ENCODE measurements at regions not wholly inside any gene's neighbourhood (a gene's known extent, or its start where the extent isn't known, plus 50 kb on each side); places are given as distances from the start of the nearest gene placed in this dataset.

DNA sequence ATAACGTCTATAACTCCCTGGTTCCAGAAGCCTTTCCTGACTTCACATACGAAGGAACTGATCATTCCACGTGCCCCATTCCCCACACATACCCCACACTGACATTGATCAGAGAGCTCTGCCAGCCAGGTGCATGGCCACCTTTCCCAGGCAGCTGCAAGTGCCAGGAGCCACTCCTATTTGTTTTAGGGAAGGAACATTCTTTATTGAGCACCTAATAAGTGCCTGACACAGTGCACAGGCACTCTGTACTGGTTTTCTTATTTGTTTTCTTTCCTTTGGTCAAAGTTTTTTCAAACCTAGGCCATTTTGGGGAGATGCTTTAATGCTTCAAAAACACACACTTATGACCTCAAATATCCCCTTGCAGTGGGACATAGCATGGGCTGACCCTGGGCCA is 50.0 kb downstream of the PITPNM2 start:
- DNase-seq (ENCODE audit: low spot score) = no peak

DNA sequence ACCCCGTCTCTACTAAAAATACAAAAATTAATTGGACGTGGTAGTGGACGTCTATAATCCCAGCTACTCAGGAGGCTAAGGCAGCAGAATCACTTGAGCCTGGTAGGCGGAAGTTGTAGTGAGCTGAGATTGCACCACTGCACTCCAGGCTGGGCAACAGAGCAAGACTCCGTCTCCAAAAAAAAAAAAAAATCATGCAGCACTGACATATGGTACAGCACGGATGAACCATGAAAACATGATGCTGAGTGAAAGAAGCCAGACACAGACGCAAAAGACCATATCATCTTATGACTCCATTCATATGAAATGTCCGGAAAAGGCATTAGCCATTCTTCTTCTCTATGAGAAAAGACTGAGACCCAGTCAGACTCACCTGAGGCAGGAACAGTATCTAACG is 50.4 kb downstream of the PITPNM2 start:
- no peak for DNase-seq (ENCODE audit: low spot score)

DNA sequence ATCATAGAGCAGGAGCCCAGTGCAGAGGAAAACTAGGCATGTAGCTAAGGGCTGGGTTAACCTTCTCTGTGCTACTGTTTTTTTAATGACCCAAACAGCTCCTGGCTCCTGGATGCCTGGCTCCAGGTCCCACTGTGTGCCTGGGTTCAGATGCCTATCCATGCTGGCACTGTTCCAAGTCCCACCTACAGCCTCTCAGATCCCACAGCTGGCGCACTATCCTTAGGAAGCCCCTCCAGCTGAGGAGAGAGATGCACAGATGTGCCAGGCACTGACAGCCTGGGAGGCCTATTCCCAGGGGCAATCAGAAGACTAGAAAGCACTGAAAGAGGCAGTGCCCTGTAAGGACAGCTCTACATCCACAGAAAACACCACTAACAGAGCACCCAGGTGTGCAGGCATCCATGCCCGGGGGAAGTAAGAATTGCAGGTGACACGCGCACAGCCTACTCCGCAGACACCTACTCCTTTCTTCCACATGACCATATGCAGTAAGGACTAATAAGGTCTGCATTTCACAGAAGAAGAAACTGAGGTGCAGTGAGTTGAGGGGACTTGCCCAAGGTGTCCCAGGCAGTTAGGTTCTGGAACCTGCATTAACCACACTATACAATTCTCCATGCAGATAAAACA is 51.2 kb downstream of the PITPNM2 start:
- no peak for DNase-seq (ENCODE audit: low spot score)

DNA sequence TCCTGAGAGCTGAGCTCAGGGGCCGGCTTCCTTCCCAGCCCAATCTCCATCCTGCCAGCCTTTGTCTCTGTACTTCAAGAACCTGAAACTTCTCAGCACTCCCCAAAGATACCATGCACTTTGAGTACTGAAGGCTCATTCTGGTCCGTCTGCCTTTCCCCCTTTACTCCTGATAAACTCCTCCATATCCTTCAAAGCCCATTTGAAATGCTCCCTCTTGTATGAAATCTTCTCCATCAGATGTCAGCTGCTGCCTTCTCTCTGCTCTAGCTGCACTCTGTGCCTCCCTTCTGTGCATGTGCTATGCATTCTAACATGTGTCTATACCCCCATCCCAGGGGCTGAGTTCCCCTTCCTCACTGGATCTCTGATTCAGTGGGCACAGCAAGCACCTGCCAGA is 52.1 kb downstream of the PITPNM2 start:
- DNase-seq (ENCODE audit: low spot score) = no peak

DNA sequence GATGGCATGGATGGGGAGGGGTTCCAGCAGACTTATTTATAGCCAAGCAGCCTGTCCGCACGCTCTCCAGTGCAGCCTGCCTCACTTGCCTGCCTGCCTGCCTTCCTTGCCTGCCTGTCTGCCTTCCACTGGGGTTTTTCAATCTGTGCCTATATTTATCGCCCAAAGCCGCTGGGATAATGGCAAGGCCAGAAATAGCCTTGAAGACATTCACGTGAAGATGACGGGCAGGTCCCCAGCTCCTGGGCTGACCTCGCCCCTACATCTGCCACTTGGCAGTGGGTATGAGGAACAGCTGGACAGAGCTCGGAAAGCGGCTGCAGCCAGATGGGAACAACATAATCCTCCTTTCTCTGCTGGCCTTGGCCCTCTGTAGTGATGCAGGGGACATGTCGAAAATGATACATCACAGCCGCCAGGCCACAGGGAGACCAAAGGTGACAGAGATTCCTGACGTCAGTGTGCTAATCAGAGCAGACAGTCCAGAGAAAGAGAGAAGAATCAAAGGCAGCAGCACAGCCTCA is 53.3 kb downstream of the PITPNM2 start:
- DNase-seq (ENCODE audit: low spot score) = no peak

DNA sequence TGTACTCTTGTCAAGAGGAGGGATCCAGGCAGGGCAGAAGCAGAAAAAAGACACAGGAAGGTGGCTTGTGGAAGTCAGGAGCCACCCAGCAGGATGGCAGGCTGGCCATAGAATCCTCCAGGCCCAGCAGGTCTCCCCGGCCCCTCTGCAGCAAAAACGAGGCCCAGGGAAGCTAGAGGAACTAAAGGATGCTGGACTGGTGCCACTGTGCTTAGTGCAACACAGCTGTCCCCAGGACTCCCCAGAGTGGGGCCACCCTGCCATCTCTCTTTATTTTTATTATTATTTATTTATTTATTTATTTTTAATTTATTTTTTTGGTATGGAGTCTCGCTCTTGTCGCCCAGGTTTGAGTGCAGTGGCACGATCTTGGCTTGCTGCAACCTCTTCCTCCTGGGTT is 54.1 kb downstream of the PITPNM2 start:
- DNase-seq (ENCODE audit: low spot score) = no peak

DNA sequence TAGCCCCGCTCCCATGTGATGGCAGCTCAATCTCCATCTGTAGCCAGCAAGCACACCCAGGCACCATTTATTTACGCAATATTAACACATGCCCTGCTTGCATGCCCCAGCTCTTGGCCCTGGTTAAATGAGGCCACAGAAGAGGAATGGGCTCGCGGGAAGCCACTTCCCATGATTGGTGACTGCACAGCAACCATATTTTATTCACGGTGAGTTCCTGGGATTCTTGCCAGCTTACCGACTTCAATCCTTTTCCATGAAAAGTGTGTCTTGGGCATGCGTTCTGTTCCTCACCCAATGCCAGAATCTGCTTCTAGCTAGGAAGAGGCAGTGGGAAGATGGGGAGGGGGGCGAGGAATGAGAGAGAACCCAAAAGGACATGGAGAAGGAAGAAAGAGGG is 54.7 kb downstream of the PITPNM2 start:
- DNase-seq (ENCODE audit: low spot score) = no peak

DNA sequence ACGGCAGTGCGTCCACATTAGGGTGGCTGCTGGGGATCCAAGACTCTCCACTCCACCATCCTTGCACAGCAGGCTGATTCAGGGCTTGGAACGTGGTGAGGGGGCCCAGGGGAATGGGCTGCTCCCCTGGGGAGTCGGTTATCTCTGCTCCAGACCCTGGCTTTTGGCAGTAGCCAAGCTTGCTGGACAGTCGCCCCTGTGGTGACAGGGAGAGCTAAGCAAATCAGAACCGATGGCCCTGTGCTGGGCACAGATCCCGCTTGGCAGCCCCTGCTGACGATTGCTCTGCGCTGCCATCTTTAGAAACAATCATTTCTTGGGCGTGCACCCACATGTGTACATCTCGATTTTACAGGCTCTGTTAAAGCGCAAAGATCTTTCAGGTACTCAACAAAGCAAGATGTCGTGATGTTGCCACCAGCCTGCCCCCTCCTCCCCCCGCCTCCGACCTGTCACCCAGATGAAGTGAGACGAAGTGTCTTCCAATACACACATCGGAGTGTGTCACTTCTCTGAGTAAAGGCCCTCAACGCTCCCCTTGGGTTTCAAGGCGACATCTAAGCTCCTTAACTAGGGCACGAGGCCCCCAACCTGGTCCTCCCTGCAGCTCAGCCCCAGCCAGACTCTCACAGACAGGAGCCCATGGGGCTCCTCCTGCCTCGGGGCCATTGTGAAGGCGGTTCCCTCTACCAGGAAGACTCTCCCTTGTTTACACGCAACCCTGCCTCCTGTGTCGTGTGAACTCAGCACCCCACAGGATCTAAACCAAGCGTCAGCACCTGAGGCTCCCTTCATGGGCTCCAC is 55.6 kb downstream of the PITPNM2 start:
- DNase-seq (ENCODE audit: low spot score) = no peak

DNA sequence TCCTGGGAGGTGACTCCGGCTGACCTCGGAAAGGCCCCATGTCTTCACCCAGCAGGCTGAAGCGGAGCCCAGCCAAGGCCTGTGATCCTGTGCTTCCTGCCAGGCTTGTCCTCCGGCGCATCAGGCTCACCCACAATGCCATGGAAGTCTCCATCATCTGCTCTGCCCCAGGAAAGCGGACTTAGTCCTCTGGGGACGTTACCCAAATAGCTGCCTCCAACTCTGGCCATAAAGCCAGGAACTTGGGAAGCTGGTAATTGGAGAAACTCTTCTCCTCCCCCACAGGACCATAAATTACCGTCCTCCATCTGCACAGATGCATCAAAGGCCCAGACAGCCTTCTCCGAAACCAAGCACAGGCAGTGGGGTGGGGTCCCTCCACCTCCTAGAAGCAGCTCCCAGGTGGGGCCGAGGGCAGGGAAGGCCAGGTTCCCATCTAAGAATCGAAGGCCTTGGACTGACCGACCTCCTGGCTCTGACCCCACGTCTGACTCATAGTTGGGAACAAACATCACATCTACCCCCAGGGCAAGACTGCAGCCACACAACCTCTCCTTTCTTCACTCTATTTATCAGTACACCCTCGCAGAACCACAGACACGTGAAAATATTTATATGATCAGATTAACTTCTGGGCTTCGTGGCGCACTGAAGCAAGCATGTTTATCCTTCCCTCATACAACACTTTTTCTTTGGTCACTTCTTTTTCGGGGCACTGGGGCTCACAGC is 56.4 kb downstream of the PITPNM2 start:
- DNase-seq (ENCODE audit: low spot score) = peak; percentile 87

DNA sequence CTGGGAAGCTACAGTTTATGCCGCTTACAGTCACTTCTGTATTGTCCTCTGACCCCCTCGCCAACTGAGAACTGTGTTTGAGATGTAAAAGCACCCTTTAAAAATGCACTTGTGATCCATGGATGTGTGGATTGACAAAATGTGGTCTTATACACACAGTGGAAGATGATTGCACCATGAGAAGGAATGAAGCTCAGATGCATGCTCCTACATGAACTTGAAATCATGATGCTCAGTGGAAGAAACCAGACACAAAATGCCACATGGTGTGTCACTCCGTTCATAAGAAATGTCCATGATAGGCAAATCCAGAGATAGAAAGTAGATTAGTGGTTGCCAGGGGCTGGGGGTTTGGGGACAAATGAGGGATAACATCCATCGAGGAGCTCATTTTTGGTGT is 58.0 kb downstream of the PITPNM2 start:
- no peak for DNase-seq (ENCODE audit: low spot score)

DNA sequence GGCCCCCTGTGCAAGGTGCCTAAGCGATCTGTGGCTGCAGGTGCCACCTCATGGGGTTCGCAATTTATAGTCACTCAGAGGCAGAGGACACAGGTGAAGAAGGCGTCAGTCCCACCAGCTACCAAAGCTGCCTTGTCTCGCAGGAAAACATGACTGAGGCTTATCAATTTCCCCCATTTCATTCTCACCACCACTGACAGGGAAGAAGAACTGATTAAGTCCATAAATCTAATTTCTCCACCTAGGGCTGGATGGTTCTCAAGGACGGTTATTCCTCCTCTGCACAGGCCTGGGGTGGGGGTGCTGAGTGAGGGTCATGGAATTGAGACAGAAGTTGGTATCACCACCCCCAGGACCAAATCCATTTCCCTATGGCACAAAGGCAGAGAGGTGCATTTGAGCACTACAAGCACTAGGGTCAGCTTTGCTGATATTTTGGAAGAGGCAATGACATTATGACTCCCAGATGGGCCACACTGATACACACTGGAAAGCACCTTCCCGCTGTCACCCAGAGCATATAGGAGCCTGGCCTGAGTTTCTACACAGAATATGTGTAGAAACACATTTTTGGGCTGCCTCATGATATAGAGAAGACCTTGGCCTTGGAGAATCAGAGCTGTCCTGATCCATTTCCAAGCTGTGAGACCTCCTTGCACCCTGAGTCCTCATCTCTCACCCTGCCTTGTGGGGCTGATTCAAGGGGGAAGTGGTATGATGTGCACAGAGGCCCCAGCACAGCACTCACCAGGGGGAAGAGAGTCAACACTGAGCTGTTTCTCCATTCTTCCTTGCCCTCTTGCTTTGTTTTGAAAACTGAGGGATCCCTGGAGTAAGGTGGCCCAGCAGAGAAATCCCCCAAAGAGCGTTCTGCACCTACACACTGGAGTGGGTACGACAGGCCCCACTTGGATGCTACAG is 59.4 kb downstream of the PITPNM2 start:
- DNase-seq (ENCODE audit: low spot score) = no peak

DNA sequence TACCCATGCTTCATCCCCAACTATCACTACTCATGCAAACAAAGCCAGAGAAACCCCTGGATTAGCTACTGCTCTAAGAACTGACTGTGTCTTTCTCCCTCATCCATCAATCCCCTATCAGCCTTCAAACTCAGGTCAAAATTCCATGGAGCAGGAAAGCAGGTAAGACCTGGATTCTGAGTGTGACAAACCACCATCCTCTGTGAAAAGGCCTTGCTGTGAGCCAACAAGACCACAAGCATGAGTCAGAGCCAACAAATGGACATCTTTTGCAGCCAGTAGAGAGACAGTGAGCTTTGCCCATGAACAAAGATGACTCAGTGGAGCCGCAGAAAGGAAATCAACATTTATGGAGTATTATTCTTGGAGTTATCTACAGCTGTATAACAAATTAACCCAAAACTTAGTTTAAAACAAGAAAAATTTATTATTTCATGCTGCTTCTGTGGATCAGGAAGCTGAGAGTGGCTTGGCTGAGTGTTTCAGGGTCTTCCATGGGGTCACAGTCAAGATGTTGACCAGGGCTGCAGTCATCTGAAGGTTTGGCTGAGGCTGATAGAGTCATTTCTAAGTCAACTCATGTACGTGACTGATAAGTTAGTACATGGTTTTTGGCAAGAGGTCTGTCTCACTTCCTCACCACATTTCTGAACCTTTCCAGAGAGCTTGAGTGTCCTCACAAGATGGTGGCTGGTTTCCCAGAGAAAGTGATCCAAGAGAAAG is 61.1 kb downstream of the PITPNM2 start:
- DNase-seq (ENCODE audit: low spot score) = peak; percentile 89

DNA sequence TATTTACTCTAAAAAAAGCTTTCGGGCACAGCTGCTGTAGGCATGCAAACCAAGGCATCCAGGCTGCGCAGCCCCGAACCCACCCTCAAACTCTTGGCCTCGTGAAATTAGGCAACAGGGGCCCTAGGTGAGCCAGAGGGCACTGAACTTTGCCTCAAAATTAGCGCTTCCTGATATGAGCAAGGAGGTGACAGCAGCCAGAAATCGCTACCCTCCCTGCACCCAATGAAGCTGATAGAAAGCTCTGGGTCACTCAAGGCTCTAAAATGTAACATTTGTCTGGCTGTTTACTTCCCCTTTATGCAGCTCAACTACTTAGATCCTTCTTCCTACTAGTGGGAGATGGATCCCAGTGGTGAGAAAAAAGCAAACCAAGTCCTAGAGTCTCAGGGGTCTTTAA is 61.8 kb downstream of the PITPNM2 start:
- DNase-seq (ENCODE audit: low spot score) = no peak

DNA sequence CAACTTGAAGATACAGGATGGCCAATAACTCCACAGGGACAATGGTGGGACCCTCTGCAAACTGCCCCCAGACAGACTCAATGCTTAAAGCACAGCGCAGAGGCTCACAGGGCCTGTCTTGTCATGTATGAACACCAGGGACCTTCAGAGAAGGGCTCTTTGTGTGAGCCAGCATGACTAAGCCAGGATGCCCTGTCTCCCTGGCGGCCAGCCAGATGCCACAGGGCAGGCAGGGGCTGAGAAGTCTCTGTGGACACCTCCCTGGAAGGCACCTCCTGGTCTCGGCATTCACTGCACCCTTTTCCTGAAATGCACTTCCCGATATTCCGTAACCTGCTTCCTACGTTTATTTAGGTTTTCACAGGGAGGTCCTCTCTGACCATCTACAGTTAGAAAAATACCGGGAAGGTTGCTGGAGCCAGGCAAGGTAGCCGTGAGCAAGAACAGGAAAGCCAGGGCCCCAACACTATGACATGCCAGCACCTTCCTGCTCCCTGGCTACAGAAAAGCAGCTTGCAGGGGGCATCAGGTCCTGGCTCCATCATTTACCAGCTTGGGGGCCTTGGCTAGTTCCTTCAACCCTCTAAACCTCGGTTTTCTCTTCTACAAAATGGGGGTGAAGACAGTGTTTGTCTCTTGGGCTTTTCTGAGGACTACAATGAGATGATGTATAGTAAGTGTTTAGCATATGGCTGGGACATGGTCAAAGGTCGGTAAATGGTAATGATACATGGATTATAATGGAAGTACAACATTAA is 65.0 kb downstream of the PITPNM2 start:
- DNase-seq (ENCODE audit: low spot score) = peak; percentile 45

DNA sequence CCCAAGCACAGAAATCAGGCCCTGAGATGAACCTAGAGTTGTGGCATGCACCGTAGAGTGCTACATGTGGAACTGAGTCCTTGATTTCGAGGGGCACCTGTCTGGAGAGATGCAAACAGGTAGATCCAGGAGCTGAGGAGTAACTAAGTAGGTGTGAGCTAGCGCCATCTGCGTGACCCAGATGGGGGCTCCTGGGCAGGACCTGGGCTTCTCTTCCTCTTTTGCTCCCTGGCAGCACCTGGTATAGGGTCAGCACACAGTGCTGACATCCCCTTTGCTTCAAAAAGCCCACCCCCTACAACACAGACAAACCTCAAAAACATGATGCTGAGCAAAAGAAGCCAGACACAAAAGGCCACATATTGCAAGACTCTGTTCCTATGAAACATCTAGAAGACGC is 65.8 kb downstream of the PITPNM2 start:
- DNase-seq (ENCODE audit: low spot score) = no peak

DNA sequence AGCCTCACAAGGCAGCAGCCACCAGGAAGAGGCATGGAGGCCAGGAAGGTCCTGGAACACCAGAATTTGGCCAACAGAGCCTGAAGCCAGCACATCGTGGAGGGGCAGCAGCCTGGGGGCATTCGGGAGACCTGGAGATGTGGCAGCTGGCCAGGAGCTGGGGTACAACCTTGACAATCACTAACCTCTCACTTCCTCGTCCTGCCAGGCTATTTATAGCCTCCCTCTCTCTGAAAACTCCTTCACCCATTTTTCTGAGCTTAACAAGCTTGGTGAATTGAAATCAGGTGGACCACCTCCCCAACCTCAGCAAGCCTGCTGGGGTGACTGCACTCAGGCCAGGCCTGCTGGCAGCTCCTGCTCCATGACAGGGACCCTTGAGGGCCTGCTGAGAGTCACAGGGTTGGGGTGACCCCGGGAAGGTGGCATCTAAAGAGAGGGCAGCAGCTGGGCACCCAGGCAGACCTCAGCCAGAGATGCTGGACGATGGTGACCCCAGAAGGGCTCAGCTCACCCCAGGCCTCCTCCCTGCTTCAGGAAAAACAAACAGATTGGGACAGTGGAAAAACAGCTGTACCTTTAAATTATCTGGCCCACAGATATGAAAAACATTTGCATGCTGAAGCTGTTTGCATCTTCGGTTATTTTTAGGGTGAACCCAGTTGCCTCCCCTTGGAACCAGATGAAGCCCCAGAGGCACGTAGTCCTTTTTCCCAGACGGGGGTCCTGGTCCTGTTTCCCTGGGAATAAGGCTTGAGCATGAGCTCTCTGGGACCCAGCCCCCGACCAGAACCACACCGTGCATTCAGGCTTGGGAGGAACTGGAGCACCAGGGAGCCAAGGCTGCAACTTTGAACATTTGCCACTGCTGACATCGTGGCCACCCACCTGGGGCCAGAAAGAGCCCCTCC is 67.0 kb downstream of the PITPNM2 start:
- DNase-seq (ENCODE audit: low spot score) = no peak

DNA sequence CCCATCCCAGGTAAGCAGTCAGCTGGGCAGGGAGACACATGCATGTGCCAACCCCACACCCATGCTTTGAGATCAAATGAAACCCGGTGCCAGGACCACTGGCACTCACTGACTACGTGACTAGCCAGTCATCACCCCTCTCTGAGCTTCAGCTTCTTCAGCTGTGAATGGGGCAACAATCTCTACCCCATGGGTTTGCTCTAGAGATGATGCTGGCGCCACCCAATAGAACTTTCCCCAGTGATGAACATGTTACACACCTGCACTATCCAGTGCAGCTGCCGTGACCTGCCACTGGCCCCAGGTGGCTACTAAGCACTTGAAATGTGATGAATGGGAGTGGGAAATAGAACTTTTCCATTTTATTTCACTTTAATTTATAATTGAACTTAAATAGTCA is 70.3 kb downstream of the PITPNM2 start:
- no peak for DNase-seq (ENCODE audit: low spot score)

DNA sequence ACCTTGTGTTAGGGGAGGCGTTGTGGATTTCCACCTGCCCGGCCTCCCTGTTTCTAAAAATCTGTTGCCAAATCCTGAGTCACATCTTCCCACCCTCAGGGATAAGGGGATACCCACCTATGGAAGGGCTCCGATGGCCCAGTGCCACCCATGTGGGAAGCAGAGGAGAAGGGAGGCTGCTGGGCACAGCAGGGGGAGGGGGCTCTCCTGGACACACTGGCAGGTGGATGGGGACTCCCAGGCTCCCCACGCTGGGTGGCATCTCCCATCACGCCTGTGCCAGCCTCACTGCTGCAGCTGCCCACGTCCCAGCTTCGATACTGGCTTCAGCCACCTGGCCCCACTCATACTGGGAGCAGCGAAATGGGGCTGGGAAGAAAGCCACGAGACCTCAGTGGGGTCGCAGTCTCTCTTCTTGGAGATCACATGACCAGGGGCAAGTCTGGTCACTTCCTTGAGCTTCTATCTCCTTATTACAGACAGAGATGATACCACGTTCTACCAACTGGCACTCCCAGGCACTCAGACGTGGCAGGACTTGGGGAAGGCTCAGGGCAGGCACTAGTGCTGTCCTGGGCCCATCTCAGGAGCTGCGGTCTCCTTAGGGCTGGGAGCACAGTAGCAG is 72.2 kb downstream of the PITPNM2 start:
- no peak for DNase-seq (ENCODE audit: low spot score)

DNA sequence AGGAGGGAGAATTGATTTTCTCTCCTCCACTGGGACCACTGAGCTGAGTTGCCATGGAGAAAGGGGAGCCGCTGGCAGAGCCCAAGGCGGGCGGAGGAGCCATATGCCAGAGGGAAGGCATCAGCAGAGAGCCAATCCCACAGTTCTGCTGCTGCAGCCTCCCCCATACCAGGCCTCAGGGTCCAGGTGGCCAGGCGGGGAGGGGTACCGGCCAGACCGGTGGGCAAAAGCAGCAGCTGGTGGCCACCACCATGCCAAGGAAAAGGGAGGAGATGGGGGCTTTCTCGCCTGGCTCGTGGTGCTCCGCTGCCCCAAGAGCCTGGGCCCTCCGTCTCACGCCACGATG is 72.8 kb downstream of the PITPNM2 start:
- DNase-seq (ENCODE audit: low spot score) = no peak
